NCI-H524 (cell line): ENCODE measurements at regions not wholly inside any gene's neighbourhood (a gene's known extent, or its start where the extent isn't known, plus 50 kb on each side); places are given as distances from the start of the nearest gene placed in this dataset.

Source experiments
- DNase-seq, 2 experiments: peaks; one replicate each; lab custom pipeline; 2025; lab: John Stamatoyannopoulos, UW

- no peak for DNase-seq
Observed at GRCh38 chr6:95142661-95143335, 434.5 kb upstream of the MANEA start.

DNA sequence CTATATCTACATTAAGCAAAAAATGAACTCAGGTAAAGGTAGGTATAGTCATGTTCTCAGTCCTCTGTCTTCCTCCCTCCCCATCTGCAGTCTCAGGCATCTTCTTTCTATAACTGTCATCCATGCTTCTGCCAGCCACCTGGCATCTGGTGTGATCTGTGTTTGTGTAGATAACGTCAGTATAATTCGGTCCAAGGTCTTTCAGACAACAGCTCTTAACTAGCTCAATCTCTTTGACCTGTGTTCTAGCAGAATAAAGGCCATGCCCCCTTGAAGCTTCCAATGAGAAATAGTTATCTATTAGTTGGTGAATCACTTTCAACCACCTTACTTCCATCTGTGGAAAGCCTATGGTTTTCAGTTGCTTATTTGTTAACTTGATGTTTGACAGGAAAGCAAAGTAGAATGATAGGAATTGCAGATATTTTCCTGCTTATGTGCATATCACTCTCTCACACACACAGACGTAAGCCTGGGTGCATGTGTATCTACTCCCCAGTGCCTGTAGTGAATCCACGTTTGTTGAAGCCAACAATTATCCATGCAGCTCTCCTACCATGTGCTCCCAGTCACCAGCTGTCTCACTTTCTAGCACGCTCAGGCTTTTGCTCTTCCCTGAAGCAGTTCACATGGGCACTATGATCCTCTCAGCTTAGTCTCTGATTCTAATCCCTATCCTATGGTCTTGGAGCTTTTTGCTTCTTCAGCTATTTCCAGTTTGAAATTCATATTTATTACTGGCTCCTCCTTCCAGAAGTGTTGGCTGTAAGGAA lies 433.7 kb upstream of the MANEA start:
- DNase-seq: peak; percentile 51 to 63

- no peak for DNase-seq
Observed at GRCh38 chr6:95145457-95145856, 431.9 kb upstream of the MANEA start.

- no peak for DNase-seq
Observed at GRCh38 chr6:95159557-95159956, 417.8 kb upstream of the MANEA start.

DNA sequence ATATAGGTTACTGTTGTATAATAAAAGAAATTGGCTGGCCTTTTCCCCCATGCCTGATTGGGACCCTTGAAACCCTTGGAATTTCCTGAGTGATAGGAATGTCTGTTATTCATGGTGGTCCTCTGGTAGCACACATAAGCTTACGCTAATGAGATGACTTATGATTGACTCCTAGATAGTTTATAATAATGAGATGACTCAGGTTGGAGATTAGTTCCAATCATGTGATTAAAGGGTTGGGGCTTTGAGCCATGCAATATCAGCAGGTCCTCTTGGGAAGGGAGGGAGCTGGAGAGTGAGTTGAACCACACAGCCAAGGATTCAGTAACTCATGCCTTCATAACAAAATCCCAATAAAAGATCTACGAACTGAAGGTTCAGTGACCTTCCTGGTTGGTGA lies 407.6 kb upstream of the MANEA start:
- DNase-seq: no peak

GRCh38 chr6:95175927-95176675 lies 401.2 kb upstream of the MANEA start:
- DNase-seq: no peak

GRCh38 chr6:95185874-95186273 lies 391.5 kb upstream of the MANEA start:
- peak; percentile 27 to 43 for DNase-seq

- peak; percentile 11 to 50 for DNase-seq
Observed at GRCh38 chr6:95186710-95187109, 390.6 kb upstream of the MANEA start.

DNA sequence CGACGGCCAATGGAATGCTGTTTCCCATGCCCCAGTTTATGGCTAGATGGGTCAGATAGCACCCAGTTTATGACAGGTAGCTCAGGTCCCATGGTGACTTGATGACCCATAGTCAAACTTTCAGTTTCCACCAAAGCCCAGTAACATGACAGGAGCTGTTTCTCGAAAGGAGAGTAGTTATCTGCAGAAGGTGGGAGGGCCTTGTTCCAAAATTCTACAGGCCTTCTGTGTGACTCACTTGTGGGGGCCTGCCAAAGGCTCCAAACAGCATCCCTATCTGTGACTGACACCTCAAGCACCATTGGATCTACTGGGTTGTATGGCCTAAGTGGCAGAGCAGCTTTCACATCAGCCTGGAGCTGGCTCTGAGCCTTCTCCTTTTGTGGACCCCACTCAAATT lies 379.7 kb upstream of the MANEA start:
- DNase-seq: no peak

GRCh38 chr6:95203153-95203754 lies 374.1 kb upstream of the MANEA start:
- peak; percentile 48 to 68 for DNase-seq

GRCh38 chr6:95204178-95204577 lies 373.2 kb upstream of the MANEA start:
- DNase-seq: no peak

DNA sequence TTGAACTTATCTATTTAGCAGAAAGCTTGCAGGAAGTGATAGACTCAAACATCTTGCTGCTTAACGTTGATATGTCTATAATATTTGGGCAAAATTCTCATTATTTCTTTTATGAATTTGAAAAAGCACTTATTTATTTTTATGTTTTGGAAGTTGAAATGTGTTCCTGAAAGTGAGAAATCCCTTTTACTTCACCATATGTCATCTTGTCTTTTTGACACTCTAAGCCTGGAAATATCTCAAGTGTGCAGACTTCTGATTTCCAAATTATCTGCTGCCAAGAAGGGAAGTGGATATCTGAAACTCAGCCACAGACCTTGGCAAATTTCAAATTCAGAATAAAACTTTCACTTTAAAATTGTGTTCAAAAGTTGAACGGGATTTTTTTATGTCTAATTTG lies 368.7 kb upstream of the MANEA start:
- DNase-seq: peak; percentile 19 to 66

DNA sequence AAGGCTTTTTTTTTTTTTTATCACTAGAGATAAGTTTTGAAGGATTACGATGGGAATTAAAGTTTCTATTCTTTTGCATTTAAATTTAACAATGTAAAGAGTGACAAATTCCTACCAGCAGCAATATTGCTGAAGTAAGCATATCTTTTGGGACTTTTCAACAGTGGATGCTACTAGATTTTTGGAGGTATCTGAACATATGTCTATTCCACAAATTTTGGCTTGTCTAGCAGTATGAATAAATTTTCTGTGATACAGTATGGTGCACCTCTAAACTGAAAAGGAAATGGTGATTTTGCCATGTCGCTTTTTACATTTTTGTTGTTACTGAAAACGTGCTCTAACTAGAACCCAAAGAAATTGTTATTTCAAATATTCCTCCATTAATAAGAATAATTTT lies 368.3 kb upstream of the MANEA start:
- DNase-seq: no peak

DNA sequence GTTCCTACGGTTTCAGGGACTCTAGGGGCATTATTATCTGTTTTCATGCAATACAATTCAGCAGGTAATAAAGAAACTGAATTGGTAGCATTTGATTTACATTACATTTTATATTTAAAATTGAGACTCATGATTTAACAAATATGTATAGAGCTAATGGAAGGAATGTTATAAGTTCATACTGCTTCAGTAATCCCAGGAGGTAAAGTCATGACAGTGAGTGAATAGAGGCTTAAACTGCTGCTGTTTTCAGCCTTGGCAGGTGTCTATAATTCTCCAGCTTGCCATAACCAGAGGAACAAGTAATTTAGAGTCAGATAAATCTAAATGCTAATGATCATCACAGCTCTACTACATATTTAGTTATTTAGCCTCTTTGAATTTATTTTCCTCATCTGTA lies 360.8 kb upstream of the MANEA start:
- DNase-seq: no peak

GRCh38 chr6:95227351-95227750 lies 350.0 kb upstream of the MANEA start:
- peak in 1 of 2 experiments; percentile 25 for DNase-seq

GRCh38 chr6:95228636-95229035 lies 348.7 kb upstream of the MANEA start:
- no peak for DNase-seq

DNA sequence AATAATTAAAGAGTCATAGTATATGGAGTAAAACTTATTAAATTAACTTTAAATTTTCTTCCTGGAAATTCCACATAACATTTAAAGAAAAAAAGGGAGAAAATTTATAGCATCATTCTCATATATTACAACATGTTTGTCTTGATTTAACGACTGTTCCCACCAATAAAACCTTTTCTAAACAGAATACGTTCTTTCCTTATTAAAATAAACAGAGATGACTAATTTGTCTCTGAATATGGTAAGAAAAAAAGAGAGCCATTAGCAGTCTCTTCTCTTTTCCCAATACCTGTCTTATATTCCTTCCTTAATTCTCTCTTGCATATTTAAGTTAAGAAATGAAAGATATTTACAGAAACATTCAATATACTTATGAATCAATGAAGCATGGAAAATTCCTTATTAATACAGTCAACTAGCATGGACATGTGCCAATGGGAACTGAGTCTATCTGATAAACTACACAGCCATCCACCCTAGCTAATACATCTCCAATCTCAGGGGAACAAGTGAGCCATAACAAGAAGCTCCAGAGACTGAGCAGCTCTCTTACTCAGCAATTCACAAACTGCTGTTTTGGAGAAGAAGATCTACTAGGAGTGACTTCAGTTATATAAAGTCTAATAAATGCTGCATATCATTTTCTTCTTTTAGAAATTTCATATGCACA lies 347.1 kb upstream of the MANEA start:
- DNase-seq: no peak

DNA sequence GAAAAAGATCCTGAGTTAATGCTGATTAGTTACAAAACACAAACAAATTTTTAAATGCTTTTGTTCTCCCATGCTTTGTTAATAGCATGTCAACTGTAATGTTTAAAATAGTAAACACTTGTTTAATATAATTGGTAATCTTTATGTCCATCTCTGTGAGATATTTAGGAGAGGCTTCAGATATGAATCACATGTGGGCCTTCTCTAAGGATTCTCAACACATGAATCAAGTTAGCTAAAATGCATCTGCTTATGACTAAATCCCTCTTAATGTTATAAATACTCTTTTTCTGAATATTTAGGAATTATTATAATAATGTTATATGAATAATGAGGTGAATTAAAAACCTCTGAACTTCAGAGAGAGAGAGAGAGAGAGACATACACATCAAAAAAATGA lies 345.9 kb upstream of the MANEA start:
- DNase-seq: no peak

DNA sequence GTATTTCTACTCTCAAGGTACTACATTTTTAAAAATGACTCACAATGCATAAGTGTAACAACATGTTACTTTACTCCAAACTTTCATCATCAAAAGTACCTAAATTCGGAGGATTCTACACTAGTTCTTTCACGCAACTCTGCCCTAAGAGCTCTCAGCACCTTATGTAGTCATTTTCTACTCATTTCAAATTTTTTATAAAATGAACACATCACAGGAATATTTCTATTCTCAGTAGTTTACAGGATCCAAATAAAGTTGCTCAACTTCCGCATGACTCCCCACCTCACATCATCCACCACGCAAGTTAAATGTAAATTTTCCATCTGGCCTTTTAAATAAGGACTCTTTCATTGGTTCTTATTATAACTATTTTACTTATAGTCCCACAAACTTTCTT lies 344.9 kb upstream of the MANEA start:
- DNase-seq: no peak

- DNase-seq: no peak
Observed at GRCh38 chr6:95233879-95234278, 343.5 kb upstream of the MANEA start.

- DNase-seq: peak; percentile 90 to 97
Observed at GRCh38 chr6:95240514-95240913, 336.8 kb upstream of the MANEA start.

DNA sequence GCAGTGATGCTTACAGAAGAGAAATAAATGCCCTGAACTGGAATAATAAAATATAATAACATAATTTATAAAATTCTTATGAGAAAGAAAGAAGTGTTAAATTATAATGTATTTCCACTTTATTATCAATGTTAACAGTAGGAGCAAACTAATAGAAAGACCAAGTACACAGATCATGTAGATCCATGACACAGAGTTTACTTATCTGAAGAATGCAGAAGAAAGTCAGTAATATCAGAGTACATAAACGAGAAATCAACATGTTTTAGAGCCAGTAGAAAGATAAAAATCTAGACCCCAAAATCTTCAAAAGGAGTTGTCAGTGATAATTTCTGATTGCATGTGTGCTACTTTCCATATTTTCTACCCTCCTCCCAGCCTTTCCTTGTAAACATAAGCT lies 334.8 kb upstream of the MANEA start:
- DNase-seq: no peak
